Stimulated activated CD4-positive, alpha-beta T cell treated with anti-CD3 and anti-CD28 coated beads, Interleukin-2, amount 100 ng/mL, for 24 hours (primary cell): ENCODE measurements at regions not wholly inside any gene's neighbourhood (a gene's known extent, or its start where the extent isn't known, plus 50 kb on each side); places are given as distances from the start of the nearest gene placed in this dataset.

Experiments
- DNase-seq, 2 donors: peaks; one replicate each; pipeline ENCODE4 v3.0.0-alpha.2; 2020

GRCh38 chr3:124201786-124202185 lies 209.9 kb upstream of the ROPN1 start:
- DNase-seq: no peak

- DNase-seq: no peak
These were observed 210.8 kb upstream of the ROPN1 start for GRCh38 chr3:124202754-124203153.

GRCh38 chr3:124203292-124203691 lies 211.4 kb upstream of the ROPN1 start:
- DNase-seq: no peak

GRCh38 chr3:124206225-124207055 lies 214.5 kb upstream of the ROPN1 start:
- no peak for DNase-seq

- no peak for DNase-seq
These were observed 215.2 kb upstream of the ROPN1 start for GRCh38 chr3:124207077-124207476.

GRCh38 chr3:124207873-124208485 lies 216.1 kb upstream of the ROPN1 start:
- DNase-seq: no peak

GRCh38 chr3:124209426-124209825 lies 217.5 kb upstream of the ROPN1 start:
- DNase-seq: no peak

- DNase-seq: no peak
These were observed 219.0 kb upstream of the ROPN1 start for GRCh38 chr3:124210899-124211298.

GRCh38 chr3:124213641-124214040 lies 221.7 kb upstream of the ROPN1 start:
- no peak for DNase-seq

GRCh38 chr3:124217542-124217941 lies 225.6 kb upstream of the ROPN1 start:
- DNase-seq: peak in 1 of 2 donors; percentile 6

GRCh38 chr3:124221422-124221821 lies 229.5 kb upstream of the ROPN1 start:
- no peak for DNase-seq

GRCh38 chr3:124223853-124224252 lies 231.9 kb upstream of the ROPN1 start:
- DNase-seq: no peak

GRCh38 chr3:124227150-124227630 lies 235.3 kb upstream of the ROPN1 start:
- no peak for DNase-seq

- no peak for DNase-seq
These were observed 237.5 kb upstream of the ROPN1 start for GRCh38 chr3:124229420-124229819.

- no peak for DNase-seq
These were observed 237.9 kb upstream of the ROPN1 start for GRCh38 chr3:124229836-124230235.

GRCh38 chr3:124230432-124230831 lies 238.5 kb upstream of the ROPN1 start:
- no peak for DNase-seq

GRCh38 chr3:124230998-124231397 lies 239.1 kb upstream of the ROPN1 start:
- no peak for DNase-seq

GRCh38 chr3:124234852-124235252 lies 242.9 kb upstream of the ROPN1 start:
- DNase-seq: no peak

GRCh38 chr3:124235446-124235845 lies 243.5 kb upstream of the ROPN1 start:
- no peak for DNase-seq

GRCh38 chr3:124243177-124243859 lies 251.4 kb upstream of the ROPN1 start:
- DNase-seq: no peak

GRCh38 chr3:124246376-124246775 lies 254.5 kb upstream of the ROPN1 start:
- DNase-seq: no peak

- no peak for DNase-seq
These were observed 255.0 kb upstream of the ROPN1 start for GRCh38 chr3:124246949-124247348.

- no peak for DNase-seq
These were observed 256.6 kb upstream of the ROPN1 start for GRCh38 chr3:124248471-124249028.
